DOHH2 (cell line): ENCODE measurements at regions not wholly inside any gene's neighbourhood (a gene's known extent, or its start where the extent isn't known, plus 50 kb on each side); places are given as distances from the start of the nearest gene placed in this dataset.

ENCODE experiments used
- H3F3A ChIP-seq: fragments of 200-600 bp; sonication (generic), shearing (Covaris generic); 2 replicates; pipeline ENCODE4 v1.6.0; 2016; ENCODE audit warnings: antibody characterized with exemption, mild to moderate bottlenecking; ENCODE audit not compliant: control insufficient read depth, insufficient read depth
- H3K27ac ChIP-seq: fragments of 200-600 bp; sonication (generic); 2 replicates; pipeline ENCODE4 v1.5.1; 2014; ENCODE audit warnings: low read depth, mild to moderate bottlenecking, low read length, moderate library complexity
- H3K27me3 ChIP-seq: fragments of 200-600 bp; sonication (generic); 2 replicates; pipeline ENCODE4 v1.6.1; 2014; ENCODE audit warnings: mild to moderate bottlenecking, low read length, mixed read lengths; ENCODE audit not compliant: control insufficient read depth
- H3K36me3 ChIP-seq: fragments of 200-600 bp; sonication (generic); 2 replicates; pipeline ENCODE4 v1.6.1; 2014; ENCODE audit warnings: mild to moderate bottlenecking, low read length, moderate library complexity, mixed read lengths; ENCODE audit not compliant: control insufficient read depth
- H3K4me1 ChIP-seq: fragments of 200-600 bp; sonication (generic); 2 replicates; pipeline ENCODE4 v1.6.1; 2014; ENCODE audit warnings: mild to moderate bottlenecking, low read length, mixed read lengths; ENCODE audit not compliant: control insufficient read depth
- H3K4me2 ChIP-seq: fragments of 200-600 bp; sonication (generic); 2 replicates; pipeline ENCODE4 v1.6.0; 2014; ENCODE audit warnings: mild to moderate bottlenecking, low read length, moderate library complexity
- H3K4me3 ChIP-seq: fragments of 200-600 bp; sonication (generic); 2 replicates; pipeline ENCODE4 v1.5.1; 2014; ENCODE audit warnings: mild to moderate bottlenecking, low read length, mixed read lengths
- H3K79me2 ChIP-seq: fragments of 200-600 bp; sonication (generic); 2 replicates; pipeline ENCODE4 v1.6.1; 2014; ENCODE audit warnings: mild to moderate bottlenecking, low read length, mixed read lengths; ENCODE audit not compliant: control insufficient read depth
- H3K9me2 ChIP-seq: fragments of 200-600 bp; sonication (generic); replicated peaks from 2 replicates; pipeline ENCODE4 v1.6.1; 2014; ENCODE audit warnings: mild to moderate bottlenecking, low read length, mixed read lengths; ENCODE audit not compliant: control insufficient read depth
- H3K9me3 ChIP-seq: fragments of 200-600 bp; sonication (generic); 2 replicates; pipeline ENCODE4 v1.6.1; 2014; ENCODE audit warnings: antibody characterized with exemption, low read length, mixed read lengths; ENCODE audit not compliant: control insufficient read depth, insufficient read depth
- H4K20me1 ChIP-seq: fragments of 200-600 bp; sonication (generic); 2 replicates; pipeline ENCODE4 v1.6.0; 2014; ENCODE audit warnings: low read depth, mild to moderate bottlenecking, antibody characterized with exemption, low read length, moderate library complexity; ENCODE audit not compliant: control insufficient read depth, insufficient read depth
- EZH2phosphoT487 ChIP-seq: fragments of 200-600 bp; sonication (generic); IDR thresholded peaks from 2 replicates; pipeline ENCODE4 v1.6.1; 2017; ENCODE audit warnings: borderline replicate concordance, mild to moderate bottlenecking, antibody characterized with exemption, low read length, moderate library complexity, mixed read lengths
- TF ChIP-seq, protein P1 (sequence below): fragments of 200-600 bp; sonication (generic); IDR thresholded peaks from one replicate; pipeline ENCODE4 v1.5.1; 2014; ENCODE audit warnings: antibody characterized with exemption, mild to moderate bottlenecking, low read depth, low read length; ENCODE audit not compliant: poor library complexity, severe bottlenecking

DNA sequence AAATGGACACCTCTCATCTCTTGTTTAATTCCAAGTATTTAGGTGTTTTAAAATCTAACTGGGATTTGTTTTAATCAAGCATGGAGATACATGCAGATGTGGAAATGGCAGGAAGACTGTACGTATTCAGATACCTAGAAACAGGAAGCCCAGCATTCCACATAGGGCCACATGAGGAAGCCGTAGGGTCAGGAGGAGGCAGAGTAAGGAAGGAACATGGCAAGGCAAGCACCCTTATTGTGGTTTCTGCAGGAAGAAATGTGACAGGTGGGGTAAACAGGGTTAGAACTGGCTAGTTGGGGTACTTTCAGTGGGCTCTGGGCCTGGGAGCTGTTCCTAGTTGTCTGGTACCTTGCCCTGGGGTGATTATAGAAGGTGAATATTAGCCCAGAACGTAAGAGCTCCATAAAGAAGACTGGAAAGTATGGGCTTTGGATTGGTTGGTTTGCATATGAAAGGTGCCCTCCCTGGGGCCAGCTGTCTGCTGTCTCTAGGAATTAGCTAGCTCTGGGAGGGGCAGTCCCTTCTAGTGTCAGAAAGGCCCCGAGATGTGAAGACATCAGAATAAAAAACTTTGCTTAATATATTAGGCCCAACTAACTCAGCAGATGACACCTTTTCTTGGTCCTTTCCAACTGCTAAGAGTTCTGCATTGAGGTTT is 107.7 kb upstream of the CADPS start:
- H4K20me1 ChIP-seq, result no peaks in the 10 kb centered on the region
- H3K27me3 ChIP-seq, result no peaks in the 10 kb centered on the region
- H3K4me1 ChIP-seq, result no peaks in the 10 kb centered on the region
- no peaks in the 10 kb centered on the region for H3K9me3 ChIP-seq
- no peak for TF ChIP-seq EZH2phosphoT487
- TF ChIP-seq, protein P1, sequence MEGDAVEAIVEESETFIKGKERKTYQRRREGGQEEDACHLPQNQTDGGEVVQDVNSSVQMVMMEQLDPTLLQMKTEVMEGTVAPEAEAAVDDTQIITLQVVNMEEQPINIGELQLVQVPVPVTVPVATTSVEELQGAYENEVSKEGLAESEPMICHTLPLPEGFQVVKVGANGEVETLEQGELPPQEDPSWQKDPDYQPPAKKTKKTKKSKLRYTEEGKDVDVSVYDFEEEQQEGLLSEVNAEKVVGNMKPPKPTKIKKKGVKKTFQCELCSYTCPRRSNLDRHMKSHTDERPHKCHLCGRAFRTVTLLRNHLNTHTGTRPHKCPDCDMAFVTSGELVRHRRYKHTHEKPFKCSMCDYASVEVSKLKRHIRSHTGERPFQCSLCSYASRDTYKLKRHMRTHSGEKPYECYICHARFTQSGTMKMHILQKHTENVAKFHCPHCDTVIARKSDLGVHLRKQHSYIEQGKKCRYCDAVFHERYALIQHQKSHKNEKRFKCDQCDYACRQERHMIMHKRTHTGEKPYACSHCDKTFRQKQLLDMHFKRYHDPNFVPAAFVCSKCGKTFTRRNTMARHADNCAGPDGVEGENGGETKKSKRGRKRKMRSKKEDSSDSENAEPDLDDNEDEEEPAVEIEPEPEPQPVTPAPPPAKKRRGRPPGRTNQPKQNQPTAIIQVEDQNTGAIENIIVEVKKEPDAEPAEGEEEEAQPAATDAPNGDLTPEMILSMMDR, result no peak
- no peaks in the 10 kb centered on the region for H3K9me2 ChIP-seq
- H3K79me2 ChIP-seq, result no peaks in the 10 kb centered on the region
- H3F3A ChIP-seq, result no peaks in the 10 kb centered on the region
- no peak overlapping the region for H3K4me3 ChIP-seq
- no peak overlapping the region for H3K27ac ChIP-seq
- H3K36me3 ChIP-seq, result no peaks in the 10 kb centered on the region
- H3K4me2 ChIP-seq, result no peak overlapping the region

DNA sequence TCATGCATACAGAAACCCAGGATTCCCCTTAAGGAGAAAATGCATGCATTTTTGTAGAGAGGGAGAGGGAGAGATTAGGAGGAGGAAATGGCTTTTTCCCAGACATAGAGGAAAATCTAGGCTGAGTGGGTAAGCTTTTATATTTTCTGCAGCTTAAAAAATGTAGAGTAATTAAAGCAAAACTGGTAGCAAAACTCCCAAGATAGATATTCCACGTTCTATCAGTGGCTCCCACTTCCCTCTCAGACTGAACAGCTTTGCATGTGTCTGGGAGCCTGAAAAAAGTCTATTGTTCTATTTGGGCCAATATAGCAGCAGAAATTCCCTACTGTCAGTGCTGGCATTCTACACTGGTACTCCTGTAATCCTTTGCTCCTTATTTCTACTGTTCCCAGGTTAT is 110.8 kb upstream of the CADPS start:
- Histone ChIP-seq H3K9me2 (no peaks in the 10 kb centered on the region), H3F3A (no peaks in the 10 kb centered on the region), H3K27ac (no peak overlapping the region), H3K9me3 (no peaks in the 10 kb centered on the region), H4K20me1 (no peaks in the 10 kb centered on the region), H3K4me3 (no peak overlapping the region), H3K79me2 (no peaks in the 10 kb centered on the region), H3K27me3 (no peaks in the 10 kb centered on the region), H3K4me1 (no peaks in the 10 kb centered on the region), H3K36me3 (no peaks in the 10 kb centered on the region), H3K4me2 (no peak overlapping the region)
- no peak for TF ChIP-seq EZH2phosphoT487
- TF ChIP-seq, protein P1, result no peak

DNA sequence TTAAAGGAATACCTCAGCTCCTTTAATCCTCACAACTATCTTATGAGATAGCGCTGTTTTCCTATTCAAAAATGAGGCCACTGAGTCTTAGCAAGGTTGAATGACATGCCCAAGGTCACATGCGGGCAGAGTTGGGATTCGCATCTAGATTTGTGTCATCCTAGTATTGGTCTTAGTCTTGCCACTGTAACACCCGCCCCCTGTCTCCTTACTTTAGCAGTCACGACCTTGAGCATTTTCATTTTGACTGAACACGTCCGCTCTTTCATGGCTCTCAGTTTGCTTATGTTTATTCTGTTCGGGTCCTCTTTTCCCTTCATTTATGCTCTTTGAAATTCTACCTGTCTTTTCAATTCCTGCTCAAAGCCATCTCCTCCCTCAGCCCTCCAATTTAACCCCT is 112.5 kb upstream of the CADPS start:
- no peaks in the 10 kb centered on the region for H3K9me3 ChIP-seq
- no peak for TF ChIP-seq EZH2phosphoT487
- TF ChIP-seq, protein P1, result no peak
- H3K36me3 ChIP-seq, result no peaks in the 10 kb centered on the region
- H3K4me1 ChIP-seq, result no peaks in the 10 kb centered on the region
- H3K79me2 ChIP-seq, result no peaks in the 10 kb centered on the region
- H3K27me3 ChIP-seq, result no peaks in the 10 kb centered on the region
- H3K4me2 ChIP-seq, result no peak overlapping the region
- no peak overlapping the region for H3K27ac ChIP-seq
- H4K20me1 ChIP-seq, result no peaks in the 10 kb centered on the region
- H3F3A ChIP-seq, result no peaks in the 10 kb centered on the region
- no peaks in the 10 kb centered on the region for H3K9me2 ChIP-seq
- H3K4me3 ChIP-seq, result no peak overlapping the region
